WTC11 (cell line): ENCODE measurements at regions not wholly inside any gene's neighbourhood (a gene's known extent, or its start where the extent isn't known, plus 50 kb on each side); places are given as distances from the start of the nearest gene placed in this dataset.

ENCODE experiments used
- ATAC-seq: fragments of 200-7000 bp; cut with Tn5 transposase; 2 replicates; pipeline ENCODE4 v1.10.0; 2021; ENCODE audit warnings: mild to moderate bottlenecking, moderate library complexity
- CTCF ChIA-PET: fragments of 300-600 bp; sonication (Branson Sonifier 250); formaldehyde crosslinking; loops from one replicate; lab custom pipeline; 2021; ENCODE audit warnings: antibody characterized with exemption; lab: Charles Lee
- POLR2A ChIA-PET: fragments of 350-600 bp; sonication (Branson Sonifier 250); formaldehyde crosslinking; loops from one replicate; lab custom pipeline; 2021; ENCODE audit warnings: antibody characterized with exemption; lab: Charles Lee
- DNase-seq: peaks from one replicate; pipeline ENCODE4 v3.0.0; 2021; ENCODE audit warnings: low spot score
- H3K27ac Mint-ChIP-seq: 2 replicates; pipeline ENCODE4 v1.8.0; 2021; ENCODE audit warnings: mixed read lengths
- H3K27me3 Mint-ChIP-seq: 2 replicates; pipeline ENCODE4 v1.8.0; 2021; ENCODE audit warnings: low read depth, mild to moderate bottlenecking, moderate library complexity, mixed read lengths
- H3K36me3 Mint-ChIP-seq: 2 replicates; pipeline ENCODE4 v1.8.0; 2021; ENCODE audit warnings: mixed read lengths
- H3K4me1 Mint-ChIP-seq: 2 replicates; pipeline ENCODE4 v1.8.0; 2022; ENCODE audit warnings: mixed read lengths
- H3K4me3 Mint-ChIP-seq: 2 replicates; pipeline ENCODE4 v1.8.0; 2021; ENCODE audit warnings: mild to moderate bottlenecking, moderate library complexity, mixed read lengths
- H3K9me3 Mint-ChIP-seq: 2 replicates; pipeline ENCODE4 v1.8.0; 2021; ENCODE audit warnings: mixed read lengths
- AFF4 ChIP-seq: sonication (generic); formaldehyde crosslinking; IDR thresholded peaks from 2 replicates; pipeline ENCODE4 v1.8.1; 2023; ENCODE audit warnings: mild to moderate bottlenecking, missing genetic modification reagents, borderline replicate concordance
- ATF1 ChIP-seq: sonication (generic); formaldehyde crosslinking; IDR thresholded peaks from 2 replicates; pipeline ENCODE4 v1.8.1; 2023; ENCODE audit warnings: mild to moderate bottlenecking, moderate library complexity, missing genetic modification reagents
- ATF3 ChIP-seq: sonication (generic); formaldehyde crosslinking; conservative IDR thresholded peaks from 2 replicates; pipeline ENCODE4 v1.8.1; 2022; ENCODE audit warnings: mild to moderate bottlenecking, missing genetic modification reagents
- CREM ChIP-seq: sonication (generic); formaldehyde crosslinking; IDR thresholded peaks from 2 replicates; pipeline ENCODE4 v1.8.1; 2022; ENCODE audit warnings: mild to moderate bottlenecking, missing genetic modification reagents, moderate library complexity
- ESRRA ChIP-seq: sonication (generic); formaldehyde crosslinking; IDR thresholded peaks from 2 replicates; pipeline ENCODE4 v1.8.1; 2022; ENCODE audit warnings: mild to moderate bottlenecking, missing genetic modification reagents, borderline replicate concordance
- ETV6 ChIP-seq: sonication (generic); formaldehyde crosslinking; IDR thresholded peaks from 2 replicates; pipeline ENCODE4 v1.8.1; 2022; ENCODE audit warnings: mild to moderate bottlenecking, missing genetic modification reagents
- FOXK1 ChIP-seq: sonication (generic); formaldehyde crosslinking; IDR thresholded peaks from 2 replicates; pipeline ENCODE4 v1.8.0; 2022; ENCODE audit warnings: mild to moderate bottlenecking, moderate library complexity, missing genetic modification reagents
- GABPB1 ChIP-seq: sonication (generic); formaldehyde crosslinking; IDR thresholded peaks from 2 replicates; pipeline ENCODE4 v1.8.1; 2023; ENCODE audit warnings: mild to moderate bottlenecking, missing genetic modification reagents
- IRF2 ChIP-seq: sonication (generic); formaldehyde crosslinking; IDR thresholded peaks from 2 replicates; pipeline ENCODE4 v1.8.0; 2022; ENCODE audit warnings: low read depth, missing genetic modification reagents, borderline replicate concordance
- KAT7 ChIP-seq: sonication (generic); formaldehyde crosslinking; IDR thresholded peaks from 2 replicates; pipeline ENCODE4 v1.8.1; 2023; ENCODE audit warnings: missing genetic modification reagents, mild to moderate bottlenecking, borderline replicate concordance
- NFATC4 ChIP-seq: fragments of 250-450 bp; sonication (Bioruptor Pico); IDR thresholded peaks from 2 replicates; pipeline ENCODE4 v1.9.0; 2021; ENCODE audit warnings: mild to moderate bottlenecking
- PRRX2 ChIP-seq: fragments of 250-450 bp; sonication (Bioruptor Pico); IDR thresholded peaks from 2 replicates; pipeline ENCODE4 v1.8.0; 2021; ENCODE audit warnings: mild to moderate bottlenecking
- SMAD4 ChIP-seq: sonication (generic); formaldehyde crosslinking; IDR thresholded peaks from 2 replicates; pipeline ENCODE4 v1.8.0; 2022; ENCODE audit warnings: mild to moderate bottlenecking, missing genetic modification reagents
- SOX15 ChIP-seq: fragments of 250-450 bp; sonication (Bioruptor Pico); IDR thresholded peaks from 2 replicates; pipeline ENCODE4 v1.9.0; 2021; ENCODE audit warnings: mild to moderate bottlenecking
- TEAD4 ChIP-seq: sonication (generic); formaldehyde crosslinking; IDR thresholded peaks from 2 replicates; pipeline ENCODE4 v1.8.0; 2022; ENCODE audit warnings: mild to moderate bottlenecking, missing genetic modification reagents
- USF2 ChIP-seq: sonication (generic); formaldehyde crosslinking; IDR thresholded peaks from 2 replicates; pipeline ENCODE4 v1.8.1; 2023; ENCODE audit warnings: mild to moderate bottlenecking, missing genetic modification reagents, moderate library complexity
- ZMAT4 ChIP-seq: fragments of 250-450 bp; sonication (Bioruptor Pico); IDR thresholded peaks from 2 replicates; pipeline ENCODE4 v1.9.0; 2021; ENCODE audit warnings: mild to moderate bottlenecking
- ZNF121 ChIP-seq: sonication (generic); formaldehyde crosslinking; IDR thresholded peaks from 2 replicates; pipeline ENCODE4 v1.8.0; 2023; ENCODE audit warnings: missing genetic modification reagents
- ZNF281 ChIP-seq: sonication (generic); formaldehyde crosslinking; IDR thresholded peaks from 2 replicates; pipeline ENCODE4 v1.8.0; 2023; ENCODE audit warnings: mild to moderate bottlenecking, missing genetic modification reagents
- TF ChIP-seq, protein P1 (sequence below): sonication (generic); formaldehyde crosslinking; IDR thresholded peaks from 2 replicates; pipeline ENCODE4 v1.8.0; 2022; ENCODE audit warnings: mild to moderate bottlenecking, missing genetic modification reagents
- TF ChIP-seq, protein P2 (sequence below): sonication (generic); formaldehyde crosslinking; IDR thresholded peaks from 2 replicates; pipeline ENCODE4 v1.8.0; 2022; ENCODE audit warnings: mild to moderate bottlenecking, missing genetic modification reagents
- TF ChIP-seq, protein P3 (sequence below): sonication (generic); formaldehyde crosslinking; IDR thresholded peaks from 2 replicates; pipeline ENCODE4 v1.8.0; 2022; ENCODE audit warnings: mild to moderate bottlenecking, missing genetic modification reagents

DNA sequence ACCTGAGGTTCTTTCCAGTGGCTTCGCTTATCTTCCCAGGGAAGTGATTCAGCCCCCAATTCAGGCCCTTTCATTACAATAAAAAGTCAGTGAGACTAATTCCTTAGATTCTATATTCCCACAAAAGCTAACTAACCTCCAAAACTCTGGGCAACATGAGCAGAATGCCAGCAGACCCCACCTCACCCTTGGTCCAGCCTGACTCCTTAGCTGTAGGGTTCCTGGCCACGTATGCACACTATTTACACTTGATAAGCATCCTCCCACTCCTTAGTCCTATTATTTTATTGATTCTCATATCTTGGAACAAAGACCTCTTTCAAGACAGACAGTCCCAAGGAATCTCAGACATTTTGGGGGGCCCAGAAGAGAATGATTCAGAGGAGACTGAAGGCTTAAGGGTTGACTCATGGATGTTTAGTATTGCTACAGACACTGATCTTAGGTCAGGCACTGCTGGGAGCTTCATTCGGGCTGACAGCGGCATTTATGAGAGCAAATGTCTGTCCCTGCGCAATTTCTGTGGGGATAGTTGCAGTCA, 162.6 kb upstream of the GDF10 start:
- CTCF ChIA-PET, result interaction anchor here (1.0 to 1.3 kb wide), 3 partner anchors 10 to 175 kb away, joined by 4 read pairs; no protein-coding TSS in a partner anchor
- no peak overlapping the region for H3K27ac Mint-ChIP-seq

GRCh38 chr10:47139121-47139520, 160.9 kb upstream of the GDF10 start:
- Mint-ChIP-seq H3K4me1 (no peaks in the 10 kb centered on the region), H3K27me3 (no peaks in the 10 kb centered on the region), H3K9me3 (peaks cover 6% of the 10 kb centered on the region), H3K4me3 (no peak overlapping the region), H3K27ac (no peak overlapping the region), H3K36me3 (no peaks in the 10 kb centered on the region)
- ChIA-PET POLR2A (no interaction called here), CTCF (interaction anchor here (0.7 to 1.4 kb wide), 2 partner anchors 91 to 305 kb away, joined by 4 read pairs; no protein-coding TSS in a partner anchor)
- no peak for TF ChIP-seq CREM (CRISPR knock-in tag)
- no peak for TF ChIP-seq ZMAT4
- DNase-seq, result no peak
- ATAC-seq, result no peak

More for the DNA sequence above, 162.6 kb upstream of the GDF10 start:
- POLR2A ChIA-PET, result no interaction called here
- ATAC-seq, result no peak
- peaks cover 6% of the 10 kb centered on the region for H3K9me3 Mint-ChIP-seq
- no peak for TF ChIP-seq SOX15
- TF ChIP-seq, protein P1, sequence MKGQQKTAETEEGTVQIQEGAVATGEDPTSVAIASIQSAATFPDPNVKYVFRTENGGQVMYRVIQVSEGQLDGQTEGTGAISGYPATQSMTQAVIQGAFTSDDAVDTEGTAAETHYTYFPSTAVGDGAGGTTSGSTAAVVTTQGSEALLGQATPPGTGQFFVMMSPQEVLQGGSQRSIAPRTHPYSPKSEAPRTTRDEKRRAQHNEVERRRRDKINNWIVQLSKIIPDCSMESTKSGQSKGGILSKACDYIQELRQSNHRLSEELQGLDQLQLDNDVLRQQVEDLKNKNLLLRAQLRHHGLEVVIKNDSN (CRISPR knock-in tag), result no peak
- TF ChIP-seq ATF3 (CRISPR knock-in tag), result no peak
- no peak for TF ChIP-seq USF2
- no peak for TF ChIP-seq AFF4 (CRISPR knock-in tag)
- TF ChIP-seq ESRRA (CRISPR knock-in tag), result no peak
- TF ChIP-seq FOXK1 (CRISPR knock-in tag), result no peak
- no peak for TF ChIP-seq ZNF121
- TF ChIP-seq, protein P2, sequence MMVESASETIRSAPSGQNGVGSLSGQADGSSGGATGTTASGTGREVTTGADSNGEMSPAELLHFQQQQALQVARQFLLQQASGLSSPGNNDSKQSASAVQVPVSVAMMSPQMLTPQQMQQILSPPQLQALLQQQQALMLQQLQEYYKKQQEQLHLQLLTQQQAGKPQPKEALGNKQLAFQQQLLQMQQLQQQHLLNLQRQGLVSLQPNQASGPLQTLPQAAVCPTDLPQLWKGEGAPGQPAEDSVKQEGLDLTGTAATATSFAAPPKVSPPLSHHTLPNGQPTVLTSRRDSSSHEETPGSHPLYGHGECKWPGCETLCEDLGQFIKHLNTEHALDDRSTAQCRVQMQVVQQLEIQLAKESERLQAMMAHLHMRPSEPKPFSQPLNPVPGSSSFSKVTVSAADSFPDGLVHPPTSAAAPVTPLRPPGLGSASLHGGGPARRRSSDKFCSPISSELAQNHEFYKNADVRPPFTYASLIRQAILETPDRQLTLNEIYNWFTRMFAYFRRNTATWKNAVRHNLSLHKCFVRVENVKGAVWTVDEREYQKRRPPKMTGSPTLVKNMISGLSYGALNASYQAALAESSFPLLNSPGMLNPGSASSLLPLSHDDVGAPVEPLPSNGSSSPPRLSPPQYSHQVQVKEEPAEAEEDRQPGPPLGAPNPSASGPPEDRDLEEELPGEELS (CRISPR knock-in tag), result no peak
- no peak for TF ChIP-seq ETV6 (CRISPR knock-in tag)
- TF ChIP-seq, all 79 proteins: peak for 0
- H3K27me3 Mint-ChIP-seq, result no peaks in the 10 kb centered on the region
- H3K36me3 Mint-ChIP-seq, result no peaks in the 10 kb centered on the region
- DNase-seq, result no peak
- no peaks in the 10 kb centered on the region for H3K4me1 Mint-ChIP-seq
- no peak overlapping the region for H3K4me3 Mint-ChIP-seq

- H3K27ac Mint-ChIP-seq, result no peak overlapping the region
- no peak for ATAC-seq
- no peak overlapping the region for H3K4me3 Mint-ChIP-seq
- DNase-seq, result no peak
- POLR2A ChIA-PET, result no interaction called here
- CTCF ChIA-PET, result interaction anchor here (0.9 kb wide), 1 partner anchor 93 kb away, joined by 4 read pairs; no protein-coding TSS in a partner anchor
- peaks cover 6% of the 10 kb centered on the region for H3K9me3 Mint-ChIP-seq
- no peaks in the 10 kb centered on the region for H3K4me1 Mint-ChIP-seq
- no peaks in the 10 kb centered on the region for H3K36me3 Mint-ChIP-seq
- H3K27me3 Mint-ChIP-seq, result no peaks in the 10 kb centered on the region
- TF ChIP-seq NFATC4 (CRISPR knock-in tag) (no peak), ZNF281 (no peak), GABPB1 (CRISPR knock-in tag) (no peak), ATF1 (CRISPR knock-in tag) (no peak), TEAD4 (no peak), IRF2 (CRISPR knock-in tag) (no peak), KAT7 (CRISPR knock-in tag) (no peak), SMAD4 (CRISPR knock-in tag) (no peak), PRRX2 (CRISPR knock-in tag) (no peak)
- TF ChIP-seq, protein P3, sequence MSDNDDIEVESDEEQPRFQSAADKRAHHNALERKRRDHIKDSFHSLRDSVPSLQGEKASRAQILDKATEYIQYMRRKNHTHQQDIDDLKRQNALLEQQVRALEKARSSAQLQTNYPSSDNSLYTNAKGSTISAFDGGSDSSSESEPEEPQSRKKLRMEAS (CRISPR knock-in tag), result no peak
Measured at GRCh38 chr10:47140761-47141348, 159.1 kb upstream of the GDF10 start.
